GM18519 (cell line): ENCODE measurements at regions not wholly inside any gene's neighbourhood (a gene's known extent, or its start where the extent isn't known, plus 50 kb on each side); places are given as distances from the start of the nearest gene placed in this dataset.
"Not testable (repeated sequence)": the region's sequence is repeated elsewhere in the genome, so short reads cannot be mapped to it uniquely, and the experiment has no call there.

Source experiments
- ATAC-seq: cut with Tn5 transposase; IDR thresholded peaks from one replicate; pipeline ENCODE4 v1.9.1; 2021; ENCODE audit warnings: mild to moderate bottlenecking, moderate library complexity; ENCODE audit not compliant: unreplicated experiment, low FRiP score

DNA sequence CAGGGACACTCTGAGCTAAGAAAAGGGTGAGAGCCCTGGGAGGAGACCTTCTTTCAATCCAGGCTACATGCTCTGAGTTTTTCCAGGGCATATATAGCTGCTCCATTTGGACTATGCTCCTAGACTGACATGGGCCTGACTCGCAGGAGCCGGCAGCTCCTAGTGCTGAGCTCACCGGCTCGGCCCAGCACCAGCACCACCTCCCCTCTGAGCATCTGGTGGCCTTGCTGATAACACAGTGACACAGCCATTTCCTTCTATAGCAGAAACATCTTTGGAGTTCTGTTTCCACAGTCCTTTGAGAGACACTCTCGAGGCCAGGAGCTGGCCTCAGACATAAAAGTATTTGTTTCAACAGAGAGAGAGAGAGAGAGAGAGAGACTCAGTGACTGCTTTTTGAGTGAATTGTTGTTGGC, 184.9 kb downstream of the TM9SF2 start:
- ATAC-seq, result no peak

DNA sequence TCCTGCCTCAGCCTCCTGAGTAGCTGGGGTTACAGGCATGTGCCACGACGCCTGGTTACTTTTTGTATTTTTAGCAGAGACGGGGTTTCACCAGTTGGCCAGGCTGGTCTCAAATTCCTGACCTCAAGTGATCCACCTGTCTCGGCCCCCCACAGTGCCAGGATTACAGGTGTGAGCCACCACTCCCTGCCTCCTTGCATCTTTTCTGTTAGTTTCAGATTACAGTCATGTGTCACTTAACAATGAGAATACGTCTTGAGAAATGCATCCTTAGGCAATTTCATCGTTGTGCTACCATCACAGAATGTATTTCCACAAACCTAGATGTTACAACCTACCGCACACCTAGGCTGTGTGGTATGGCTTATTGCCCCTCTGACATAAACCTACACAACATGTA, 180.4 kb downstream of the TM9SF2 start:
- ATAC-seq, result no peak

DNA sequence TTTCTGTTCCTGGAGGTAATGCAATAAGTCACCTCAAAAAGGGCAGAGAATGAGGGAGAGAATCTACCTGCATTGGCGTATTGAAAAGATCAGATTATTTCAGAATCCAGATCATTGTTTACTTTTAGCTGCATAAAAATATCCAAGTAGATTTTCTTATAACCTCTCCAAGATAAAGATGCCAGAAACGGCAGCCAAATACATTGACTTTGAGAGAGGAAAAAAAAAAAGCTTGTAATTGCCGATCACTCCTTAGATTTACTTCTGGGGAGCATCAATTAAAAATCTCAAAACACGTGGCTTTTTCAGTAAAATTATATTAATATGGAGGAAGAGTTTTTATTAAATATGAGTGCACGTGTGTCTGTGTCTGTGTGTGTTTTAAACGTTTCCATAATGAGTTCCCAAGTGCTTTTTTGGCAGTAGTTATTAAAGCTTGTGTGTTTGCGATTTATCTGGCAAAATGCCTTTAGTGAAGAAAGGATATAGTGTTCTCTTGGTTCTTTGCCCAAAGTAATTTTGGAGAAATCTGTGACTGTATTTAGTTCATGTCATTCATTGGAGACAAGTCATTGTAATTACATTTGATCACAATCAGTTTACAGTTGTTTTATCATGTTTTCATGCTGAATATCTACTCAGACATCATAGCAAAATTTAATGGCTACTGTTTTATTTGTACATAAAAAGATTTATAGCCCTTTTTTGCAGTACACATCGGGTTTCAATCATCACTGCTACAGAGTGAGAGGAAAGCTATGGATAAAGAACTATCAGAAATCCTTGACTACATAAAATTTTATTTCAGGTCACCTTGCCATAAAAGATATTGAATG, 176.1 kb downstream of the TM9SF2 start:
- no peak for ATAC-seq

DNA sequence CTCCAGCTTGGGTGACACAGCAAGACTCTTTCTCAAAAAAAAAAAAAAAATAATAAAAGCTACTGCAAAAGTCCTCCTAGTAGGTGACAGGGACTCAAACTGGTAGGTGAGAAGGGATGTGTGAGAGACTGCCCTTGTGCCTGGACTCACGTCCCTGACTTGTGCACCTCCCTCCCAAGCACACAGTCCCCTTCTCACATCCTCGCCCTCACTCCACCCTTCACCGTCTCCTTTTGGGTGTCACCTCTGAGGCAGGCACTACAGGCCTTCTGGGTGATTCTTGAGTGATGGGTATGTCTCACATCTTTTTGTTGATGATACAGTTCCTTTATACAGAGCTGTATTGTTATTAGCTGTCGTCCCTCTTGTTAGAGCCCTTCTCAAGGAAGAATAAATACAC, 170.5 kb downstream of the TM9SF2 start:
- no peak for ATAC-seq

DNA sequence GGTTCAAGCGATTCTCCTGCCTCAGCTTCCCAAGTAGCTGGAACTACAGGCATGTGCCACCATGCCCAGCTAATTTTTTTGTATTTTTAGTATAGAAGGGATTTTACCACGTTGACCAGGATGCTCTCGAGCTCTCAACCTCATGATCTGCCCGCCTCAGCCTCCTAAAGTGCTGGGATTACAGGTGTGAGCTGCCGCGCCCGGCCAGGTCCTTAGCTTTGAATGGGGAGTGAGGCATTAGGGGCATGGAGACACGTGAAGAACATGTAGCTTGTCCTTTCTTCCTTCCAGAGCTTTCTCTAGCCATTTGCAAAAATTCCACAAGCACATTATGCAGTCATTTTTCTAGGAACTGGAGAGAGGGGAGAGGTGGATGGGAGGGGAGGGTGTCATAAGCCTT, 167.8 kb downstream of the TM9SF2 start:
- not testable (repeated sequence) for ATAC-seq

DNA sequence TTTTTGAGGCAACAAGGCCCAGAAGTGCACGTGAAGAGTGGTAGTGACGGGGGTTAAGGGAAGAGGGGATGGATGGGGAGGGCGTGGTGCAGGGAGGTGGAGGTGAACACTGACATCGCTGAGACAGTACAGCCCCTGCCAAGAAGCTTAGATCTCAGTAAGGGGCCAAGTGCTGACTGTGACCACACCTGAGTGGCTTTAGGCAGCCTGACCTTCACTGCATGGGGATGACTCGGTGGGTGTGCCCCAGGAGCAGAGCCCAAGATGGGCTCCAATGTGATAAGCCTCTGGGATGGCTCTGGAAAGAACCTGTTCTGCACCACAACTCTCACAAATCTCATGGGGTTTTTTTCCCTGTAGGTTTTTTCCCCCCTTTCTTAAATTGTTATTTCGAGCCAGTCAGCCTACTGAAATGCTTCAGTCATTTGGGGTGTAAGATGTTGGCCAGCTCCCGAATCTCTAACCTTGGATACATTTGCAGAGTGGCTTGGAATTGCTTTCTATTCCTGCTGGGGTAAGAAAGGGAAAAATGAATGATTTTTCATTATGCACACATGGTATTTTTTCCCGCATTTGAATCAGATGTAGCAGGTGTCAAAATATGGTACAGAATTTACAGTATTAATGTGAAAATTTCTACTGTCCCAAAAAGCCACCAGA, 165.0 kb downstream of the TM9SF2 start:
- no peak for ATAC-seq

DNA sequence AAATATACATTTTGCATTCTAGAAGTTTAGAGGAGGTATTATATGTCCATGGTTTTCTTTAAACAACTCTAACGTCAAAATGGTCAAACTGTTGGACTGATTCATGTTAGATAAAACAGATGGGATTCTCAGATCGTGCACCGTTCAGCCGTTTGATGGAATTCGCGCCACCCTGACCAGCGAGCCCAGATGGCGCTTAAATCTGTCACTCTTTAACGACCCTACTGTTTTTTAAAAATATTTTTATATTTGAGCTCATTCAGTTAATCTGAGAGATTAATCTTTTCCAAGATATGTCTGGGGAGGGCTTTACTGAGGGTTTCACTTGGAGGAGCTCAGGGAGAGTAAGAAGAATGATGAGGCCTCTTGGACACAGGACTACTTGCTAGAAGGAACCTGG, 164.4 kb downstream of the TM9SF2 start:
- no peak for ATAC-seq

DNA sequence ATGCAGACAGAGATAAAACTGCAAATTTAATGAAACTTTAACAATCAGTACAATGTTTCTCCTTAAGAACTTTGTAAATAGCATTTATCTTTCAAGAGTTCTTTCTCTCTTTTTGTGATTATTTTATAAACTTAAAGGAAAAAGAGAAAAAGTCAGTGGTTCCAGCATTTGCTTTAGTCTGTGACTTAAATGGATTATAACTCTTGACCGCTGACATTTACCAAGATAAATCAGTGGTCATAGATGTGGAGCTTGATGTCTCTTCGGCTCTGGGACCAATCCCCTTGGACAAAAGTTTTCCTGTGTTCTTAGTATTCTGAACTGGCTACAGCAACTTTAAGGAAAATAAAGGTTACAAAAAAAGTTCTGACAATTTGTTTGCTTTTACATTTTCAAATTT, 162.6 kb downstream of the TM9SF2 start:
- ATAC-seq, result no peak

DNA sequence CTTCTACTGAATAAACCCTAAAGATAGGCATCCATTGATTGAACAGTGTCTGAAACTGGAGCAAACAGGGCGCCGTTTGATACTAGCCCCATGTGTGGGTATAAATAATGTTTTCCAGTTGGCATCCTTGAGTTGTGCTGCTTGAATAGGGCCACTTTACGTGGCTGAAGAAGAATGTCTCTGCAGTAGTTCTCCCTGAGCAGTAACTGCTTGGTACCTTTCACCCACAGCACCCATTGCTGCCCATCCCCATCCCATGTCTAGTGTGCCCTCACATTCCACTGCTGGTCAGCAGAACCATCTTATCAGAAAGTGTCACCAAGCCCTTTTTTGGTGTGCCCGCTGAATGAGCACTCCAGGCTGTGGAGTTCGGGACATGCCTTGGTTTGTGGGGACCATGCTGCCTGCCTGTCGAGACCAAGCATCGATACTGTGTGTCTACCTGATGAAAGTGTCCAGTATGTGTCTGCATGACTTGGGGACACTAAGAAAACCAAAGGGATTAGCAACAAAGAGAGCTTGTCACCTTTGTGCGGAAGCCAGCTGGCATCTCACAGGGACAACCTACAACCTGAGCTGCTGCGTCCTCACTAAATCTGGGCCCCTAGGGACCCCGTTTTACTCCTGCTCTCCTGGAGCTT, 162.0 kb downstream of the TM9SF2 start:
- no peak for ATAC-seq

DNA sequence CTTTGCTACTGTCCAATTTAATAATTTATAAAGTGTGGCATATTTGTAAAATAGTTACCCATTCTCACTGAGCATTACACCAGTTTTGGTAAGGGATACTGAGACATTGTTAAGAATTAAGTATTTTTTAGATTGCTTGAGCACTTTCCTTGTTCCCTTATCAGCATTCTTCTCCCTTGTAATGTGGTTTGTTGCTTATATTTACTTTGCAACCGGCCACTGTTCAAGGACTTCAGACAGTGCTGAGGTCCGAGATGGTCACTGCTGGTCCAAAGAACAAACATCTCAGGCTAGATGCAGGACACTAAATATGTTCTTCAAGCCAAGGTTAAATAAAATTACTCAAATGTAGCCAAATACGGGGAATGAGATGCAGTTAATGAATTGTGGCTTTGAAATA, 161.4 kb downstream of the TM9SF2 start:
- ATAC-seq, result no peak

DNA sequence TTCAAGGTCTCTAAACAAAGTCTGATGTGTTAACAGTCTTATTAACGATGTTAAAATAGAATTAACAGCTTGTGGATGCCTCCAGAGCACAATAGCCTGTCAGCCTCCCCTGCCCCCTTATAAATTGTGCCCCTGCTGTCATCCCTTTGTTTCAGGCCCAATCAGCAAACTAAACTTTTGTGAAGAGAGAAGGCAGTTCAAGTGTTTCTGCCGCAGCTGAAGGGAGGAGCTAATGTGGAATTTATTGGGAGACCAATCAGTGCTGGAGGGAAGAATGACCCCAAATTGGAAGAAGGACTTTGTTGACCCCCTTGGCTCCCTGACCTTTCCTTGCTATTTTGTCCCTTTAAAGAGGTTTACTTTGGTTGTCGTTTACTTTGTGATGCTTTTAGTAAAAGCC, 160.5 kb downstream of the TM9SF2 start:
- ATAC-seq, result no peak

DNA sequence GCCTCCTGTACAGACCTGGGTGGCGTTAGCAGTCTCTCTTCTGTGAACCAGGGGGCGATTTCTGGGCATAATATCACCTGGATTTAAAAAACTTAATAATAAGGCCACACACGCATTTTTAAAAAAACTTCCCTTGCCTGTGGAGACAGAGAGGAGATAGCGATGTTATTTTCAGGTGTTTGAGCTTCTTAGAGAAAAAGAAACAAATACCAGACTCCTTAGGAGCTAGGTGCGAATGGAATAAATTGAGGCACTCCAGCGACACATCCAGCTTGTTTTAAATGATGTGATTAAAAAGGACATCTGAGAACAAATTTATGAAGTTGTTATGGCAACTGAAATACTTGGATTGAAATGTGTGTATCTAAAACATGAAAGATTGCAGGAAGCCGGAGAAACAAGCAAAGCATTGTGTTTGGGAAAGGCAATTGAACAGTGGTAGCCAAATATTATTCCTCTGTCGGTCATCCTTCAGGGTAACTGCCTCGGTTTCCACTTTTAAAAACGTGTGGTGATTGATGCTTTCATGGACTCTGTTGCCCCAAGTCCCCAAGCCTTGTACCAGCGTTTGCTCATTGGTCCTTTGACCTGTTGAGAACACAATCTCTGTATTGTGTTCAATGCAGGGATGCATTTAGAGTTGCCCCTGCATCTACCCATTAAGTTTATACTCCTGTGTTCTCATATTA, 158.7 kb downstream of the TM9SF2 start:
- ATAC-seq, result no peak

DNA sequence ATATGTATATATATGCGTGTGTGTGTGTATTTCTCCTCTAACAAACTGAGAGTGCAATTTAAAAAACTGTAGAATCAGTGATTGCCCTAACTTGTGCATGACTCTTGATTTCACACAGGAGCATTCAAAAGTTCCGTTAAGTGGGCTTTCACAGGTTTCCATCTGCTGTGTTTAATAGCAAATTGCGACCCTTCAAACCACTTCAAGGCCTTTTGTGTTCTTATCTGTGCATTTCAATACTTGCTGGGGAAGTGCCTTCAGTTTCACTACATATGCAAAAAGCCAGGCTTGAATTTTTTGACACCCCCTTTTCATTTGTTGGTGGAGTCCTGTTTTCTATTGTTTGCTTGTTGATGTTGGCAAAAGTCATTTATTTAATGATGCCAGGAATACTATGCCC, 158.0 kb downstream of the TM9SF2 start:
- ATAC-seq, result no peak

DNA sequence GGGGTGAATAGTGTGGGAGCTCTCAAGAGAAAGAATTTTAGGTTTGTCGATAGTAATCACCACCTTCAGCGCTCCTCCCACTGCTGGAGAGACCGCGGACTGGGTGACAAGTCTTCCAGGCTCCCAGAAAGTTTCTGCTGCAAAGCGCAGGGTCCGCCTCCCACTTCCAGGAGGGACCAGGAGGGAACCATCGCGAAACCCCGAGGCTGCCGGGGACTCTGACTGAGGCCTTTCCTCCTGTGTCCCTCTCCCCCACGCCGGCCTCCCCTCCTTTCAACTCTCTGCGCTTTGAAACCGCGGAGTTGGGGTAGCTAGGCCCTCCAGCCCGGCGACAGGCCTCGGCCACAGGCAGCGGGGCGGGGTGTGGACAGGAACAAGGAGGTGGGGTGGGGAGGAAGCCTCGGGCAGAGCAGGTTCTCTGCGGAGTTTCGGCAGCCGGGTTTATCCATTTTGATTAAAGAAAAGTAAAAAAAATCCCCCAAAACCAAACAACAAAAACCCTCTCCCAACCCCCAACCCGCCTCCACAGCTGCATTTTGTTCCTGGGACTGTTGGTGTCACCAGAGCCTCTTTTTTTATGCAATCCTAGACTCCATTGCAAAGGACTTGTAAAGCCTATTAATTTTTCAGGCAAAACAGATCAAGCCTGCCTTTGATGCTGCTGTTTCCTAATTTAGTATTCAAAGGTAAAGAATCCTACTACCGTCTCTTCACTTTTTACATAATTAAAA, 157.2 kb downstream of the TM9SF2 start:
- no peak for ATAC-seq

DNA sequence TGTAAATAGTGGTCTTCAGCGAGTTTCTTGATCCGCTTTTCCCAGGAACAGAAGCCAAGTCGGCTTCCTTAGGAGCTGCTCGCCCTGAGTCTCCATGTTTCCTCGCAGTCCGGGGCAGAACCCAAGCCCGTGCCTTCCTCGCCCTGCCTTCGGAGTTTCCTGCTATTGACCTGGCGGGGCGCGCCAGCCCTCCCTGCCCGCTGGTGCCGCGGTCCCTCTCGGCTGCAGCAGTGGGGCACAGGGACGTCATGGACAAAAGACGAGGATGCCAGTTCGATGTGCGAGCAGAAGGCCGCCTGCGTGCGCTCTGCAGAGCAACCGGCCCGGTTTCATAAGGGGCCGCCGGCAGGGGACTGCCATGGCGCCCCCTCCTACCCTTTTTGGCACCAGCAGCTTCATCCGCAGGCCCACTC, 156.6 kb downstream of the TM9SF2 start:
- no peak for ATAC-seq

DNA sequence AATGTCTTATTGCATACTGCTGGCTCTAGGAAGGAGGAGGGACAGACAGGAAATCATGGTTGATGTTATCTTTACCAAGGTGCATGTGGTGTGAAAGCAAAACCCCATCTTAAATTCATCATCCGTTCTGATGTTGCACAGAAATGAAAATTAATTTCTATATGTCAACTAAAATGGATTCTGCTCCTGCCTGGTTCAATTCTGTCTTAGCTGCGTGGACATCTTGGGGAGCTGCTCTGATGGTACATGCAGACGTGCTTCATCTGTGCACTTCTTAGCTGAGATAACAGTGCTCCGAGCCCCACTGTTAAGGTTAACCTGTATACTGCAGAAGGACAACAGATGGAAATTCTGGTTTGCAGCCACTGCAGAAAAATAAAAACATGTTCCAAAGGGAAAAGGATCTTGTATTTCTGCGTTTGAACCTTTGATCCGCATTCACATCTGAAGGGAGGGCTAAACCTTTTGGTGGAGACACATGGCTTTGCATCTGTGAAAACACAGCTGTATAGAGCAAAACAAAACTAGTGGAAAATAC, 155.6 kb downstream of the TM9SF2 start:
- no peak for ATAC-seq

DNA sequence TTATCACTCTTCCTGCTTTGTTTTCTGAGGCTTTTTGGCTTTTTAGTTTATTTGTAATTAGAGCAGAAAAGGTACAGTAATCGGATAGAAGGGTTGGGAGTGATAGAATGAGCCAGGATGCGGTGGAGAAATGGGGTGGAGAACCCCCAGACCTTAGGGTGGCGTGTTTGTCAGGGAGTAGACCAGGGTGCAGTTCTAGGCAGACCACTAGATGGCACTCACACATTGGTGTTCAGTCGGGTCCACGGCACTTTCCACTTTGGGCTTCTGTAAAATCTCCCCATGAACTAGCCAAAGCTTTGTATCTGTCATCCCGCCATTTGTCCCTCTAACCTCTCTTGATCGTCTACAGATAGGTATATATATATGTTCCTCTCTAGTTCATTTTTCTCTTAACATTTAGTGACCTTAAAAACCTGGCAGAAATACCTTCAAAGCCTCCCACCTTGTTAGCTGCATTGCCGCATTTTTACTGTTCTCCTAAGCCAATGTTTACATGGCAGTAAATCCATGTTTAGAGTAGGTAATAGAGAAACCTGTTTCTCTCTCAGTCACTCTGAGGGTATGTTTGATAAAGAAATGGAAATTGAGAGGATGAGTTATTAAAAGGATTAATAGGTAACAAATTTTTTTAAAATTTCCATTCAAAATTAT, 154.9 kb downstream of the TM9SF2 start:
- ATAC-seq, result no peak

DNA sequence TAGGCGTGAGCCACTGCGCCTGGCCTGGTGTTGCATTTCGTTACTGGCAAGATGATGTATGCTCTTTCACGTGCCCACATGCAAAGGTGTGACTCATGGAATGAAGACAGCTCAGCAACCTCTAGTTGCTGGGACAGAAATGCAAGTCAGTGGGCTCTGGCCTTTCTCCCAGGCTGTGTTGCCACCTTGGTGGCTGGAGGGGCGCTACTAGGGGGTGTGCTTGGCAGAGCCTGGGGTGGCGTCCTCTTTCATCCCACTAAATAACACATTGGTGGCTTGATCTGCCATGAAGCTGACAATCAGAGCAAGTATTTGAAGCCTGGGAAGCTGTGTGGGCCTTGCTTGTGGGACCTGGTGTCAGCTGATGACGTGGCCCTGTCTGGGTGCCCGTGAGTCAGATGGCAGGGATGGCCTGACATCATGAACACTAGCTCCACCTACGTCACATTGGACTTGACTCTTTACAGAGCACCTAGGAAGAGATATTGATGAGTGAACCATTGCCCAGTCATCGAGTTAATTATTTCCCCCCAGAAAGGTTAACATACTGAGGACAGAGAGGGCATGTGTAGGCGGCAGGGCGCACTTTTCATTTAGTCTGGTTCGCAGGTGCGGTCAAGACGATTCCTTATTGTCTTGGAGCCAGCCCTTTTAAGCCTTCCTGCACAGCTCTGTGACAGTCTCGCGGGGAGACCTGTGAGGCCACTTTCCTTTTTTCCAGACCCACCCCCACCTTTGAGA, 154.2 kb downstream of the TM9SF2 start:
- no peak for ATAC-seq

DNA sequence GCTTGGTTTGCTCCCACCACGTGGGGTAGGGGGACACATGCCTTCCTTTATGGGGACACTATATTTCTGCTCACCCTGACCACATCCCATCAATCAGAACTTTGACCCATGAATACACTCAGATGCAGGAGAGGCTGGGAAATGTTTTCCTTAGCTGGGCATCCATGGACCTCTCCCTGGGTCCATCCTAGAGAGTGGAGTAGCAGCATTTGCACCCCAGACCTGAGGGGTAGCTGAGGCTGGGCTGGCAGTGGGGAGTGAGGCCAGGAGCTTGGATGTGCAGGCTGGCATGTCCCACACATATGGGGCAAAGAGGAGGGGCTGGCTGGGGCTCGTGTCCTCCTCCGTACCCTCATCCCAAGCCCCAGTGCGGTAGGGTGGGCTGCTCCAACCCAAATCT, 152.8 kb downstream of the TM9SF2 start:
- ATAC-seq, result no peak
